SU-DHL-6 (cell line): ENCODE measurements at regions not wholly inside any gene's neighbourhood (a gene's known extent, or its start where the extent isn't known, plus 50 kb on each side); places are given as distances from the start of the nearest gene placed in this dataset.

Experiments used
- CTCF ChIP-seq: fragments of 200-600 bp; sonication (generic); IDR thresholded peaks from one replicate; pipeline ENCODE4 v1.5.1; 2017; ENCODE audit warnings: antibody characterized with exemption, mild to moderate bottlenecking, low read length, moderate library complexity; ENCODE audit not compliant: insufficient read depth, poor library complexity, severe bottlenecking
- EZH2phosphoT487 ChIP-seq: fragments of 200-600 bp; sonication (generic), shearing (Covaris generic); conservative IDR thresholded peaks from 2 replicates; pipeline ENCODE4 v1.6.1; 2018; ENCODE audit warnings: mild to moderate bottlenecking, antibody characterized with exemption, low read length, moderate library complexity, mixed read lengths

GRCh38 chr9:109981091-109981490, 201.1 kb downstream of the PALM2AKAP2 start:
- TF ChIP-seq CTCF (no peak), EZH2phosphoT487 (no peak)
